ENCODE measurements at regions not wholly inside any gene's neighbourhood (a gene's known extent, or its start where the extent isn't known, plus 50 kb on each side); places are given as distances from the start of the nearest gene placed in this dataset.

DNA sequence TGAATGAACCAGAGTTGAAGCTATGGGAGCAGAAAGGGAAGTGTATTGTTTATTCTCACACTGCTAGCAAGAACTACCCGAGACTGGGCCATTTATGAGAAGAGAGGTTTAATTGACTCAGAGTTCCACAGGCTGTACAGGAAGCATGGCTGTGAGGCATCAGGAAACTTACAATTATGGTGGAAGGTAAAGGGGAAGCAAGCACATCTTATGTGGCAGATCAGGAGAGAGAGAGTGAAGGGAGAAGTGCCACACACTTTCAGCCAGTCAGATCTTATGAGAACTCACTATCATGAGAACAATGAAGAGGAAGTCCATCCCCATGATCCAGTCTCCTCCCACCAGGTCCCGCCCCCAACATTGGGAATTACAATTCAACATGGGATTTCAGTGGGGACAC is 383.2 kb upstream of the SLC14A2 start:
- Histone ChIP-seq H3K4me3 (no peak overlapping the region), H3K27ac (no peak overlapping the region), H3K27me3 (no peaks in the 10 kb centered on the region), H3F3A (ENCODE audit: low read depth) (no peaks in the 10 kb centered on the region), H3K36me3 (no peaks in the 10 kb centered on the region), H2AFZ (replicated peaks) (no peak overlapping the region), H3K4me2 (no peak overlapping the region), H3K9me3 (ENCODE audit: low read depth) (no peaks in the 10 kb centered on the region), H4K20me1 (ENCODE audit: low read depth) (no peaks in the 10 kb centered on the region), H3K4me1 (no peaks in the 10 kb centered on the region), H3K9ac (no peak overlapping the region), H3K79me2 (ENCODE audit: low read depth) (no peaks in the 10 kb centered on the region)
- H3K4me3 Mint-ChIP-seq, result no peak overlapping the region
- peaks cover 5% of the 10 kb centered on the region for H3K4me1 Mint-ChIP-seq
- peaks cover 4% of the 10 kb centered on the region for H3K27me3 Mint-ChIP-seq (ENCODE audit: insufficient read depth, low read depth)
- peaks cover 3% of the 10 kb centered on the region for H3K9me3 Mint-ChIP-seq
- H3K36me3 Mint-ChIP-seq, result peaks cover 2% of the 10 kb centered on the region
- TF ChIP-seq EZH2 (IDR thresholded peaks at IDR 0.05) (no peak), EZH2phosphoT487 (IDR thresholded peaks at IDR 0.05) (no peak), CTCF (IDR thresholded peaks at IDR 0.05) (no peak)
- H3K27ac Mint-ChIP-seq, result no peak overlapping the region
- DNase-seq (ENCODE audit: low spot score), result no peak

GRCh38 chr18:45236676-45237075 is 378.6 kb upstream of the SLC14A2 start:
- Histone ChIP-seq H2AFZ (replicated peaks) (no peak overlapping the region), H3K4me1 (no peaks in the 10 kb centered on the region), H3F3A (ENCODE audit: low read depth) (no peaks in the 10 kb centered on the region), H3K79me2 (ENCODE audit: low read depth) (no peaks in the 10 kb centered on the region), H3K4me3 (no peak overlapping the region), H3K9me3 (ENCODE audit: low read depth) (no peaks in the 10 kb centered on the region), H4K20me1 (ENCODE audit: low read depth) (no peaks in the 10 kb centered on the region), H3K27me3 (no peaks in the 10 kb centered on the region), H3K9ac (no peak overlapping the region), H3K4me2 (no peak overlapping the region), H3K27ac (no peak overlapping the region), H3K36me3 (no peaks in the 10 kb centered on the region)
- Mint-ChIP-seq H3K4me1 (peaks cover 20% of the 10 kb centered on the region), H3K36me3 (no peaks in the 10 kb centered on the region), H3K4me3 (no peak overlapping the region), H3K9me3 (no peaks in the 10 kb centered on the region), H3K27me3 (ENCODE audit: insufficient read depth, low read depth) (peaks cover 4% of the 10 kb centered on the region), H3K27ac (peak overlapping the region; percentile 93)
- no peak for TF ChIP-seq EZH2 (IDR thresholded peaks at IDR 0.05)
- TF ChIP-seq CTCF (IDR thresholded peaks at IDR 0.05), result no peak
- no peak for TF ChIP-seq EZH2phosphoT487 (IDR thresholded peaks at IDR 0.05)
- no peak for DNase-seq (ENCODE audit: low spot score)

- no peak overlapping the region for H2AFZ ChIP-seq (replicated peaks)
These were observed 377.8 kb upstream of the SLC14A2 start for GRCh38 chr18:45237343-45238098.

More at GRCh38 chr18:45237343-45238098, 377.8 kb upstream of the SLC14A2 start:
- TF ChIP-seq CTCF (IDR thresholded peaks at IDR 0.05) (no peak), EZH2phosphoT487 (IDR thresholded peaks at IDR 0.05) (no peak), EZH2 (IDR thresholded peaks at IDR 0.05) (no peak)
- Mint-ChIP-seq H3K9me3 (no peaks in the 10 kb centered on the region), H3K27me3 (ENCODE audit: insufficient read depth, low read depth) (no peaks in the 10 kb centered on the region), H3K36me3 (no peaks in the 10 kb centered on the region), H3K4me1 (peaks cover 20% of the 10 kb centered on the region), H3K4me3 (no peak overlapping the region), H3K27ac (peak overlapping the region; percentile 93)
- no peak overlapping the region for H3K27ac ChIP-seq
- no peaks in the 10 kb centered on the region for H3K36me3 ChIP-seq
- H3K4me3 ChIP-seq, result no peak overlapping the region
- no peaks in the 10 kb centered on the region for H4K20me1 ChIP-seq (ENCODE audit: low read depth)
- no peaks in the 10 kb centered on the region for H3F3A ChIP-seq (ENCODE audit: low read depth)
- H3K27me3 ChIP-seq, result no peaks in the 10 kb centered on the region
- no peak overlapping the region for H3K4me2 ChIP-seq
- no peak overlapping the region for H3K9ac ChIP-seq
- no peaks in the 10 kb centered on the region for H3K79me2 ChIP-seq (ENCODE audit: low read depth)
- no peaks in the 10 kb centered on the region for H3K9me3 ChIP-seq (ENCODE audit: low read depth)
- no peaks in the 10 kb centered on the region for H3K4me1 ChIP-seq
- no peak for DNase-seq (ENCODE audit: low spot score)
